H4 (cell line): ENCODE measurements at regions not wholly inside any gene's neighbourhood (a gene's known extent, or its start where the extent isn't known, plus 50 kb on each side); places are given as distances from the start of the nearest gene placed in this dataset.

Experiments used
- DNase-seq: peaks from one replicate; pipeline ENCODE4 v3.0.0-alpha.2; 2015; ENCODE audit warnings: low spot score

DNA sequence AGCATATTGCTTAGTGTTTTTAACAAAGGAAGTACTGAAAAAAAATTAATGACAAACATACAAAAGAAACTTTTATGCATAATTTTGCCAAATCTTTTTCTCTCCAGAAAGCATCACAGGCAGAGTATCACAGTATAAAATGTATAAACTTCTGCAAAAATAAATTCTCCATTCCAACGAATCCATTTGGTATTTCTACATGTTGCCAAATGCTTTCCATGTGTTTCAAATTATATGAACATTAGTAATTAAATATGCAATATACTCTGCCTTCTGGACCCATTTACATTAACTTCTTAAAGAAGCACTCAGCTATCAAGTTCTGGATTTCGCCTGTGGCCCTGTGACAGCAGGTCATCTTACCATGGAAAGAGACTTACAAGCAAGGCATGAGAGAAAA, 189.1 kb upstream of the ALCAM start:
- no peak for DNase-seq

DNA sequence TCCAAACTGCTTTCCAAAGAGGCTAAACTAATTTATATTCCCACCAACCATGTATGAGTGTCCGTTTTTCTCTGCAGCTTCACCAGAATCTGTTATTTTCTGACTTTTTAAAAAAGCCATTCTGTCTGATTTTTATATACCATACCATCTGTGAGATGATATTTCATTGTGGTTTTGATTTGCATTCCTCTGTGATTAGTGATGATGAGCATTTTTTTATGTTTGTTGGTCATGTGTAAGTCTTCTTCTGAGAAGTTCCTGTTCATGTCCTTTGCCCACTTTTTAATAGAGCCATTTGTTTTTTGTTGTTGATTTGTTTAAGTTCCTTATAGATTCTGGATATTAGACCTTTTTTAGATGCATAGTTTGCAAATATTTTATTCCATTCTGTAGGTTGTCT, 179.4 kb upstream of the ALCAM start:
- no peak for DNase-seq

DNA sequence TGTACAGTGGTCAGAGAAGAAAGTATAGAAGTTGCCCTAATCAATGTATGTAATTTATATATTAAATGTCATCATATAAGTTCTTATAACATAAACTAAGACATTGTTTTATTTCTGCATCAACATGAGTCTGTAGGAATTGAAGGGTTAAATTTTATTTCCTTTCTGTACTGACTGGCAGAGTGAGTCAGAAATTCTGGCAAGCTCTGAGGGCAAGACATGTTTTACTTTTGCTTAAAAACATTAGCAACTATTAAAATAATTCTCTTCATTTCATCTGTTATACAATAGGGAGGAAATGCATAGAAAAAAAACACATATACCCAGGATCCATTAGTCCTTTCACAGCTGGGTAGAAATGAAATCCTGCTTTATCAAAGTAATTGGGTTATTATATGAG, 171.4 kb upstream of the ALCAM start:
- DNase-seq, result no peak

DNA sequence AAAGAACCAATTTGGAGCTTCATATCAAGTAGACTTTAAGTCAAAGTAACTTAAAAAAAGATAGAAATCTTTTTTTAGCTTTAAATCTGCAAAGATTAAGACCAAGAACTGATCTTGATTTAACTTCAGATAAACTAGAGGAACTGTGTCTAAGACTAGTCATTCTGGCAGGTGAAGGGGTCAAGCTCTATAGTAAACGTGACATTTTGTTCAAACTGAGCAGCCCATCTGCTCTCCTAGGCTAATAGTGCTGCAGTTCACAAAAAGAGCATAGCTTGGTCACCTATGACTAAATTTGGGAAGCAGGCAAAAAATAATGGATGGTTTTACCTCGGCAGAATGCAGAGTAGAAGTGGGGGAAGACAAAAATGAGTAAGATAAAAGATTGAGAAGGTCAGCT, 168.8 kb upstream of the ALCAM start:
- no peak for DNase-seq

DNA sequence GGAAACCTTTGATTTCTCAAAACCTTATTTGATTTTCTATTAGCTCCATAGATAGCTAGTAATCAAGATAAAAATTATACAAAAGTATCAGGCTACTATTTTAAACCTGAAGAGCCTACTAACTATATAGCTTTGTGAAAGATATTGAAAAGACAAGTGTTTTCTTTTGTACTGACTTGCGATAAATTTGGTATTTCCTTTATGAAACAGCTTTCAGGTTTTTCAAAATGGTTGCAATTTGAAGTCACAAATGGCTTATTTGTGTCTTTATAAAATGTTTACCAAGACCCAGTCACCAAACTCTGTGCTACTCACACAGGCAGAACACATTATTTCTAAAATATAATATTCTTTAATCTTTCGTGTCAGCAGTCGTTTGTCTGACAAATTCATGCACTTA, 167.5 kb upstream of the ALCAM start:
- DNase-seq, result no peak

DNA sequence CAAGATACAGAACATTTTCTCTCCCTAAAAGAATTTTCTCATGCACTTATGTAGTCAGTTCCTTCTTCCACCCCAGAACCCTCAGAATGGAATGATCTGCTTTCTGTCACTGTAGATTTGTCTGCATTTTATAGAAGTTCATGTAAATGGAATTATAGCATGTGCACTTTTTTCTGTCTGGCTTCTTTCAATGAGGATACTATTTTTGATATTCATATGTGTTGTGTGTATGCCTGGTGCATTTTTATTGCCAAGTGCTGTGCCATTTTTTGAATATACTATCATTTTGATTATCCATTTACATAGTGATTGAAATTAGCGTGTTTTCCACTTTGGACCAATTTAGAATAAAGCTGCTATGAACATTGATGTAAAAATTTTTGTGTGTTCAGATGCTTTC, 156.6 kb upstream of the ALCAM start:
- DNase-seq, result no peak

DNA sequence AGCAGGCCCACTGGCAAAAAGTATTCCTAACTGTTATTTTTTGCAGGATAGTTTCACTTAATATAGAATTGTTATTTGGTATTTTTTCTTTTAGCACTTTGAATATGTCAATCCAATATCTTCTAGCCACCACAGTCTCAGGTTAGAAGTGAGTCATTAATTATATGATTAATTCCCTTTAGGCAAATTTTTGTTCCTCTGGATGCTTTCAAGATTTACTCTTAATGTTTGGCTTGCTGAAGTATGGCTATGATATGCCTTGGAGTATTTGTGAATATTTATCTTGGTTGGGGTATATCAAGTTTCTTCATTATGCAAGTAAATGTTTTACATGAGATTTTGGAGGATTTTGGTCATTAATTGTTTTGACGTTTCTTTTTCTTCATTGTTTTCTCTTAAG, 152.1 kb upstream of the ALCAM start:
- no peak for DNase-seq

DNA sequence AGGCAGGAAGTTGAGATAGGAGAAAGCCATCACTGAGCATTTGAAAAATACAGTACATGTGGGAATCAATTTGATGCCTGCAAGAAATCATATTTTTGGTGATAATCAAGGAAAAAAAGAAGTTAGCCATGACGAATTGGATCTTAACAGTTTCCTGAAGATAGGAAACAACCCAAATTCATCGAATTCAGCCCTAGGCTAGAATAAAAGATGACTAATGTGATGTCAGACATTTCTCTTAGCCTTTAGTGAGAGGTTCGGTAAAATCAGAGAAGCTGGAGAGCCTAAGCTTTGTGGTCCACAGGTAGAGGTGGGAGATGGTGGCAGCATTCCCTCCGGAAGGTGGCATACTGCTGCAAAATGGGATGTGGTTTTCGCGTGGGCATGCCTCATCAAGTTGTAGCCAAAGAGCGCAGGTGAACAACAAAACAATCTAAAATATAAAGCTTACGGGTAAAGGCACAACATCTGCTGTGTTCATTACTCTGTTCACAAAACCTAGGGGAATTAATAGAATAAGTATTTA, 144.1 kb upstream of the ALCAM start:
- DNase-seq, result no peak

DNA sequence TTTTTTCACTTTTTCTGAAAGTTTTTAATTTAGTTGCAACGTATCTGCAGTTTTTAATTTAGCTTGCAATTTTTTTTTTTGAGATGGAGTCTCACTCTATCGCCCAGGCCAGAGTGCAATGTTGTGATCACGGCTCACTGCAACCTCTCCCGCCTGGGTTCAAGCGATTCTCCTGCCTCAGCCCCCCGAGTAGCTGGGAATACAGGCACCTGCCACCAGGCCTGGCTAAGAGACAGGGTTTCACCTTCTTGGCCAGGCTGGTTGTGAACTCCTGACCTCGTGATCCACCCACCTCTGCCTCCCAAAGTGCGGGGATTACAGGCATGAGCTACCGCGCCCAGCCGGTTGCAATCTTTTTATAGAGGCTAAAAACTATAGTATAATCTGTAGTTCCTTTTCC, 142.9 kb upstream of the ALCAM start:
- DNase-seq, result no peak

DNA sequence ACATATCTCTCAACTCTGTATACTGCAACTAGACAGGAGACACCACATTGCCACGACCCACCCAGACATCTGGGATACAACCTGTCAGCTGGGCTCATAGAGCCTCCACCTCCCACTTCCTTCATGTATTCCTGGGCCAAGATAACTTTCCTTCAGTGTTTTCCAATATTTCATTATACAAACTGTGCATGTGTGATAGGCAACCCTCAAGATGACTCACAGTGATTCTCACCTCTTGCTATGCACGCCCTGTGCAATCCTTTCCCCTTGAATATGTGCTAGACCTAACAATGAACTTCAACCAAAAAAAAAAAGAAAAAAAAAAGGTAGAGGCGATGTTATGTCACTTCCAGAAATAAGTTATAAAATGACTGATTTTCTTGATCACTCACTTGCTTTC, 138.0 kb upstream of the ALCAM start:
- DNase-seq, result no peak

DNA sequence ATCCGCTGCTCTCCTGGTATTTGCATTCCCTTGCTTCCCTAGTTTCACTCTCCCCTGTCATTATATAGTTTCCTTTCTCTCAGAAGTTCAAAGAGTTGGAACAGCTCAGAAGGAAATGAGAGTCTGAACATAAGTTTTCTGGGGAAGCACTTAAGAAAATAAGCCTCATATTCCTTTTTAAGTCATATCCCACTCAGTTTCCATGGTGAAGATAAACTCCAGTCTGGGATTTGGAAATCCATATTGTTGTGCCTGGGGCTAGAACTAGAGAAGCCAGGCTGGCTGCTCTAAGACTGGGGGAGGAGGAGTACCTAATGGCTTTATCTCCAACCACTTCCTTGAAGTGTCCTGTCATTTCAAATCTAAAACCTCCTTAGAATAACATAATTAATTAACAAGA, 134.2 kb upstream of the ALCAM start:
- no peak for DNase-seq

DNA sequence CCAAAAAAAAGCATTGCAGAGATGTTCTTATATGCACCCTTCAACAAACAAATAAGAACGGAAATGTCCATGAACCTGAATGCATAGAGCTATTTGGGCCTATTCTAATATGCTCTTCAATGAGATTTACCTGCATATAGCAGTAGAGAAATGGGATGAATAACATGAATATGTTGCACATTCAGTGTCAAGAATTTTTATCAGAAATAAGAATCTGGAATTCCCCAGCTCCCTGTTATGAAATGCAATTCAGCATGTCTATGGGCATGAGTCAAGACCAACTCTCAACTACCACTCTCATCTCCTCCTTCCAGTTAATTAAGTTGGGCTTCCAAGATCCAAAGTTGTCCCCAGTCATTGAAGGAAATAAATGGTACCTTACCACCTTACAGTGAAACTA, 133.7 kb upstream of the ALCAM start:
- no peak for DNase-seq

DNA sequence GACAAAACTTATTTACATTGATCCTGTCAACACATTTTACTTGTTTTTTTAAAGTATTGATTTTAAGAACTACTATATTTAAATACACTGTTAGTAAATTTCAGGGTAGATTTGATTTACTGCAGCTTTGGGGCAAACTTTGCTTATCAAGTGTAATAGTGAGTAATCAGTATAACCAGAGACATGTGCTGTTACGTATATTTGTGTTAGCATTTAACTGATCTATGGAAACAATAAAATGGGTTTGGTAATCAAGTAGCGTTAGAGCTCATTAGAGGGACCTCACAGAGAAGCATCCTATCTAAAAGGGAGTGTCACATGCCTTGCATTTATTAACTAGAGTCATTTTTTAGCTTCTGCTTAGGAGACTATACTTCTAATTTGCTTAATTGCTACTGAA, 131.5 kb upstream of the ALCAM start:
- no peak for DNase-seq

DNA sequence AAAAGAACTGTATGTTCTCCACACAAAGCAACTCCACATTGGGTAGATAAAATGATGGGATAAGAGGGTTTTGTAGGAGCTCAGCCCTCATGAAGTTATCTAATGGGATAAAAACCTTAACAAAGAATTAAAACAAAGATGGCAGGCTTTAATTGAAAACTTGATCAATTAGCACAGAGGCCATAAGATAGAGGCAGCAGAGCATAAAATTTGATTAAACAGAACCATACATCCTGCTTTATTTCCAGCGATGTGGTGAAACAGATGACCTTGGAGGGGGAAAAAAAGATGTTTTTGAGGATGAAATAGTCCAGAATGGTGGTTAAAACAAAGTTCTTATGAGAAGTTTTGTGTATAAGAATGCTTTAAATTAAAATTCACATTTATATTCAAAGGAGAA, 130.9 kb upstream of the ALCAM start:
- DNase-seq, result no peak

DNA sequence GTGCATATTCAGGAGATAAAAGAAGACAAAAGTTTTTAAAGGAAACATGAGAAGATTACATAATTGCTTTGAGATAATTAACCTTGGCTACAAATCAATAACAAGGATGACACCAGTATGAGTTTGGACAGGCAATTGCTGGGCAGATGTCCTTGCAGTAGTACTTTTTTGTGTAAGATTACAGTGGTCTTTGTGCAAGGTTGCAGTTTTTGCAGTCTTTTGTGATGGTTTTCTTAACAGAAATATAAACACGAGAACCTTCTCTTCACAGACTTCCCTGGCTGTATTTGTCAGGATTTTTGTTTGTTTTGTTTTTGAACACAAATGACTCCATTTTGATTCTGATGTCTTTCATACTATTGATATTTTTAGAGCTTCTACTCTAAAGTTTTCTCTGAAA, 128.3 kb upstream of the ALCAM start:
- DNase-seq, result no peak

DNA sequence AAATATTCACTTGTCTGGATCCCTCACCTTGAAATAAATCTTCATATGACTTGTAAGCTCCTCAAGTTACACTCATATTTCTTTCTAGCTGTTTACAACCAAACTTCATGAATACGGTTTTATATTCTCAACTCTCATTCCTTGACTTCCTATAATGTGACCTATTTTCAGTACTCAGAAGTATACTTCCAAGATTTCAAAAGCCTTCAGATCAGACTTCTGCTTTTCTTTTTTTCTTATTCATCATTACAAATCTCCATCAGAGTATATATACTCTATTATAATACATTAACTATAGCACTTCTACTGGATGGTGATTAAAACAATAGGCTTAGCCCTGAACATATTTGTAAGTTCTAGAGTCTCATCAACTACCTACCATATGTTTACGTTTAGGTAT, 123.6 kb upstream of the ALCAM start:
- DNase-seq, result no peak

DNA sequence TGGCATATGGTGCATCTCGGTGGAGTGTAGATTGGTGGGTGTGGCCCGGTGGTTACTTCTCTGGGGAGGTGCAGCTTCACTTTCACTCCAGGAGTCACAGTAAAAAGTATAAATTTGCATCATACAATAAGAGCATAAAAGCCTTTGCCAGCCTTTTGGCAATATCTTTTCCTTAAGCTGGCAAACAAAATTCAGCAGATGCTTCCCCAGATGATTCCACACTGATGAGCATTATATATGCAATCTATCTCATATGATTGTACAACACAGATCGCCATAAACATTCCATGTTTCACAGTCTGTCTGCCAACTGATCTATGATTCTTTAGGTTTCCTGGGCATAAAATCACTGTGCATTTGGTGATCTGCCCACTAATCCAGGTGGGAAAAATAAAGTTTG, 120.2 kb upstream of the ALCAM start:
- DNase-seq, result no peak

DNA sequence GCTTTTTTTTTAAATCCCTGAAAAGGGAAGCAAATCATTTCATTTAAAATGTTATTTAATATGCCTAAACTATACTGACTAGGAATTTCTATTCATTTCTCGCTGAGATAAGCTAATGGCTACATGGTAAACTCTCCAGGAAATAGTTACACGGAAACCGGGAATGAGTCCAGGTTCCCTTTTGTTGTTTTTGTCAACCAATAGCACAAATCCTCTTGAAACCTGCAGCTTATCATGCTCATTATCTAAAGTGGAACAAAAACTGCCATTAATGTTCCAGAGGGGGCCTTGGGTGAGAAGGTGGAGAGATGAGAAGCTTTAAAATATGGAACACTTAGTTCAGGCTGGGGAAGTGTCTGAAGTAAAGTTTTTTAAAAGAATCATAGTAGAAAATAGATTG, 113.5 kb upstream of the ALCAM start:
- no peak for DNase-seq

DNA sequence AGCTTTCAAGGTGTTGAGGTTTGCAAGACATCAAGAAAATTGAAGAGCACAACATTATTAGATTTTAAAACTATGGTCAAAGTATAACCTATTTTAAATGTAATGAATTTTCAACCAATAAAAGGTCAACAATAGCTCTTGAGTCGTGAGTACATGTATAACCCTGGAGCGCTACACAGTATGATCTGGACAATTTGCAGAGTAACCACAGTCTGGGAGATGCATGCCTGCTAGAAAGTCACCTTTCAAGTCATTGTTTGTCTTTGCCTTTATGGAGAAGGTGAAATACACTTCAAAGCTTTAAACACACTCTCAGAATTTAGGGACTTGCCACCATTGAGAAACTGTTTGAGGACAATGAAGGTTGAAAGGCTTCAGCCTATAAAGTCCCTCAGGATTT, 112.6 kb upstream of the ALCAM start:
- DNase-seq, result no peak

DNA sequence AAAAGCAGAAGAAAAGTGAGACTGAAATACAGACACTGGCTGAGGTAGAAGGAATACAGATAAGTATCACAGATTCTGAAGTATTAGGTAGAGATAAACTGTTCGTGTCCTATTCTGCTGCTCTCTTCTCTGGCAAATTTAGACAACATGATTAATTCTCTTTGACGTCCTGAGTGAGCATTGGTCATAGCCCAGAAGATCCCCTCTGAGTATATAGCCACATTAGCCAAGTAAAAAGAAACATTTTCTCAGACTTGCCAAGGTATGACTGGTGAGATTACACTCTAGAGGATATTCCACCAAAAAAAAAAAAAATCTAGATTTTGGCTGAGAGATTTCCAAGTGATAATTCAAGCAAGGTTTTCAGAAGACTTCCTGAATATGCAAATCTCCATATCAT, 111.4 kb upstream of the ALCAM start:
- no peak for DNase-seq

DNA sequence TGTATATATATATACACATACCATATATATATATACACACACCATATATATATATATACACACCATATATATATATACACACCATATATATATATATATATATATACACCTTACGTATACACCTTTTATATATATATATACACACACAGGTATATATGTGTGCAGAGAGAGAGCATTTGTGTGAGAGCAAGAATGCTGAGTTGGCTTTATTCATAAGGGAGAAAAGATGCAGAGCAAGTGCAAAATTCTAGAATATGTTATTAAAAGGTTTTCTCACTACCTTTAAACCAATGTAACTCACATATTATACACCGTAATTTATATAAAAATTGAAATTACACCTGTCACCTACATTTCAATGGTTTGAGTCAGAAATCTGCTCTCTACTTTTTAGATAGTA, 107.2 kb upstream of the ALCAM start:
- no peak for DNase-seq

DNA sequence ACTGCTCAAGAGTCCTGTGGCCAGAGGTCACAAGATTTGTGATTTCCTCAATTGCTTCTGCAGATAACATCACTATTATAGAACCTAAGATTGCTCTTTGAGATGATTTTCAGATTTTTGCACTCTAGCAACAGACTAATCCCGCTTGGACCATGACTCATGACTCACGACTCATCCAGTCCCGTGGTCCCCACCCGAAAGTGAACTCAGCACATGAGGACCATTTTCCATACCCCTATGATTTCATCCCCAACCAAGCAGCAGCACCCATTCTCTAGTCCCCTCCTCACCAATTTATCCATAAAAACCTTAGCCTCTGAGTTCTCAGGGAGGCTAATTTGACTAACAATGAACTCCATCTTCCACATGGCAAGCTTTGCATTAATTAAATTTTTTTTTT, 106.3 kb upstream of the ALCAM start:
- no peak for DNase-seq

DNA sequence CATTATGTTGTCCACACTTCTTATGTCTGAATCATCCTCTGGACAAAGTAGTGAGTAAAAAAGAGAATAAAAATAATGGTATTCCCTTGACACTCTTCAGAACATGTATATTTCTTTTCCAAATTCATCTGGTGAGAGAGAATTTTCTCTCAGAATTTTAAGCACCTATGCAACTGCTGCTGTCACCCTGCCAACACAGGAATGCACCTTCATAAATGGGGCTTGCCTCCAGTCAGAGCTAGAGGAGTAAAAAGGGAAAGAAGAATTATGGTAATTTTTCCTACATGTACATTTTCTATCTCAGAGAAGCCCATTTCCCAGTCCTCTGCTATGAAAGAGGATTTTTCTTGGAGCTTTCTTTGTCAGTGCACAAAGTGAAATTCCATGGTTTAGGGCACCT, 92.2 kb upstream of the ALCAM start:
- DNase-seq, result no peak

DNA sequence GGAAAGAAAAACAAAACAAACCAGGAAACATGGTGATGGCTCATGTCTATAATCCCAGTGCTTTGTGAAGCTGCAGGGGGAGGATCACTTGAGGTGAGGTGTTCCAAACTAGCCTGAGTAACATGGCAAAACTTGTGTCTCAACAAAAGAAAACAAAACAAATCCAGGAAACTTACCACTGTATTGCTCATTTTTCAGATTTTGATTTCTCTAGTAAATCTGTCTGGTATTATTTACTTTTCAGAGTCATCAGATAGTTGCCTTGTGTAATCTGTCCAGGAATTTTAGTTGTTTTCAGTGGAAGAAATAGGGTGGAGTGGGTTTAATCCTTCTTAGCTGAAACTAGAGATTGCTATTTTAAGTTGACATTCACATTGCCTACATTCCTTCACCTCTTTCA, 91.8 kb upstream of the ALCAM start:
- DNase-seq, result no peak

DNA sequence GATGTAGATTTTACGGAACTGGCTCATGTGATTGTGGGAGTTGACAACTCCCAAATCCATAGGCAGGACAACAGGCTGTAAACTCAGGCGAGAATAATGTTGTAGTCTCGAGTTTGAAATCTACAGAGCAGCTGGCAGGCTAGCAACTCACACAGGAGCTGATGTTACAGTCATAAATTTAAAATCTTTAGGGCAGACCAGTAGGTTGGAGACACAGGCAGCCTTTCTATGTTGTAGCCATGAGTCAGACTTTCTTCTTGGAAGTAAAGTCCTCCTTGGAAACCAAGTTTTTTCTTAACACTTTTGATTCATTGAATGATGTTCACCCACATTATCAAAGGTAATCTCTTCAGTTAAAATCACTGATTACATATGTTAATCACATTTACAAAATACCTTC, 89.1 kb upstream of the ALCAM start:
- no peak for DNase-seq
